SK-N-SH treated with all-trans-retinoic acid at 6 μM for 48 hours (cell line): ENCODE measurements at regions not wholly inside any gene's neighbourhood (a gene's known extent, or its start where the extent isn't known, plus 50 kb on each side); places are given as distances from the start of the nearest gene placed in this dataset.

ENCODE experiments used
- ATAC-seq: fragments of 200-7000 bp; cut with Tn5 transposase; 3 replicates; pipeline ENCODE4 v1.9.1; 2020; ENCODE audit warnings: mild to moderate bottlenecking, moderate library complexity
- ARNTL ChIP-seq: fragments of 450-650 bp; formaldehyde crosslinking; IDR thresholded peaks from 2 replicates; pipeline ENCODE4 v1.5.0; 2020; ENCODE audit warnings: low read depth, mild to moderate bottlenecking, moderate library complexity, borderline replicate concordance
- BACH2 ChIP-seq: fragments of 250-450 bp; sonication (Bioruptor Pico); IDR thresholded peaks from 2 replicates; pipeline ENCODE4 v1.9.0; 2021; ENCODE audit warnings: mild to moderate bottlenecking, borderline replicate concordance
- CREB5 ChIP-seq: fragments of 250-450 bp; sonication (Bioruptor Pico); IDR thresholded peaks from 2 replicates; pipeline ENCODE4 v1.5.1; 2020; ENCODE audit warnings: low read depth, mild to moderate bottlenecking, moderate library complexity
- CSDC2 ChIP-seq: fragments of 250-450 bp; sonication (Bioruptor Pico); IDR thresholded peaks from 2 replicates; pipeline ENCODE4 v1.5.0; 2020; ENCODE audit warnings: mild to moderate bottlenecking, moderate library complexity
- CSRNP3 ChIP-seq: fragments of 250-450 bp; sonication (Bioruptor Pico); IDR thresholded peaks from 2 replicates; pipeline ENCODE4 v1.5.1; 2021; ENCODE audit warnings: mild to moderate bottlenecking, moderate library complexity
- GLIS3 ChIP-seq: fragments of 250-450 bp; sonication (Bioruptor Pico); IDR thresholded peaks from 2 replicates; pipeline ENCODE4 v1.5.0; 2020; ENCODE audit warnings: mild to moderate bottlenecking, moderate library complexity
- ISL1 ChIP-seq: fragments of 250-450 bp; sonication (Bioruptor Pico); IDR thresholded peaks from 2 replicates; pipeline ENCODE4 v2.1.2; 2022; ENCODE audit warnings: mild to moderate bottlenecking, moderate library complexity
- OSR1 ChIP-seq: fragments of 250-450 bp; sonication (Bioruptor Pico); IDR thresholded peaks from 2 replicates; pipeline ENCODE4 v1.8.0; 2022; ENCODE audit warnings: moderate library complexity, mild to moderate bottlenecking, inconsistent platforms
- PPARA ChIP-seq: fragments of 250-450 bp; sonication (Bioruptor Pico); IDR thresholded peaks from 2 replicates; pipeline ENCODE4 v1.5.0; 2020; ENCODE audit warnings: mild to moderate bottlenecking, borderline replicate concordance
- RARB ChIP-seq: fragments of 250-450 bp; sonication (Bioruptor Pico); IDR thresholded peaks from 2 replicates; pipeline ENCODE4 v1.8.0; 2021; ENCODE audit warnings: mild to moderate bottlenecking, moderate library complexity
- TCF4 ChIP-seq: fragments of 250-450 bp; sonication (Bioruptor Pico); IDR thresholded peaks from 2 replicates; pipeline ENCODE4 v1.8.0; 2021; ENCODE audit warnings: mild to moderate bottlenecking, moderate library complexity, borderline replicate concordance
- TOX ChIP-seq: fragments of 250-450 bp; sonication (Bioruptor Pico); IDR thresholded peaks from 2 replicates; pipeline ENCODE4 v1.8.0; 2021; ENCODE audit warnings: mild to moderate bottlenecking, moderate library complexity, borderline replicate concordance
- ZFP3 ChIP-seq: fragments of 250-450 bp; sonication (Bioruptor Pico); IDR thresholded peaks from 2 replicates; pipeline ENCODE4 v1.5.0; 2020; ENCODE audit warnings: mild to moderate bottlenecking, moderate library complexity
- ZFP30 ChIP-seq: fragments of 450-650 bp; formaldehyde crosslinking; IDR thresholded peaks from 2 replicates; pipeline ENCODE4 v1.5.0; 2022; ENCODE audit warnings: mild to moderate bottlenecking, moderate library complexity
- ZNF565 ChIP-seq: fragments of 450-650 bp; formaldehyde crosslinking; conservative IDR thresholded peaks from 2 replicates; pipeline ENCODE4 v1.5.0; 2020; ENCODE audit warnings: low read depth, mild to moderate bottlenecking, moderate library complexity
- TF ChIP-seq, protein P1 (sequence below): fragments of 250-450 bp; sonication (Bioruptor Pico); IDR thresholded peaks from 2 replicates; pipeline ENCODE4 v1.8.0; 2020; ENCODE audit warnings: mild to moderate bottlenecking, moderate library complexity, borderline replicate concordance
- TF ChIP-seq, protein P2 (sequence below): fragments of 250-450 bp; sonication (Bioruptor Pico); IDR thresholded peaks from 2 replicates; pipeline ENCODE4 v1.5.0; 2020; ENCODE audit warnings: mild to moderate bottlenecking, moderate library complexity

DNA sequence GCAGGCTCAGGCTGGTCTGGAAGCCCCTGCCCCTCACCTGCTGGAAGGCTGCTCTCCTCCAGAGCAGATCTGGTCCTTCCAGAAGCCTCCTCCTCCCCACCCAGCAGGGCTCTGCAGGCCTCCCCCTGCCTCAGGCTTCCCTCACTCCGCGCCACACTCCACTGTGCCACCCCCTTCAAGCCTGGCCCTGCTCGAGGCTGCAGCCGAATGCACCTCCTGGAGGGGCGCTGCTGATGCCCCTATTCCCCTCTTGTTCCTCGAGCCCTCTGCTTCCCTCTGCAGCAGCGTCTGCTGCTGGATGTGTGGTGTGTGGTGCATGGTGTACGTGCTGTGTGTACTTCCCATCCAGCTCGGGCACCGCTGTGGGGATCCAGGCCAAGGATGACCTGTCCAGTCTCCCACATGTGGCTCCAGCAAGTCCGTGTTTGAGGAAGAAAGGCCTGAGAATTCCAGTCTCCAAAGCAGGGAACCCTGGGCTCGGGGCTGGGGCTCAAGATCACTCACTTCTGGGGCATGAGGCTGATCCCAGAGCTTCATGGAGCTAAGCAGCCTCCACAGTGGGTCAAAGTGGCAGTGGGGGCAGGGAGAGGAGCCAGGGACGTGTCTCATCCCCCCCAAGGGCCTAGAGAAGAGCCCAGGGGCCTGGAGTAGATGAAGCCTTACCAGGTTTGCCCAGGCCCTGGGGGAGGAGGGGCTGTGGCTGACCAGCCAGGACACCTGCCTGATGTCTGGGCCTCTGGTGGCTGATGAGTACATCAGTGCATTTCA lies 136.0 kb upstream of the C14orf180 start:
- ATAC-seq = no peak; the same call in 1 of the 3 replicates

DNA sequence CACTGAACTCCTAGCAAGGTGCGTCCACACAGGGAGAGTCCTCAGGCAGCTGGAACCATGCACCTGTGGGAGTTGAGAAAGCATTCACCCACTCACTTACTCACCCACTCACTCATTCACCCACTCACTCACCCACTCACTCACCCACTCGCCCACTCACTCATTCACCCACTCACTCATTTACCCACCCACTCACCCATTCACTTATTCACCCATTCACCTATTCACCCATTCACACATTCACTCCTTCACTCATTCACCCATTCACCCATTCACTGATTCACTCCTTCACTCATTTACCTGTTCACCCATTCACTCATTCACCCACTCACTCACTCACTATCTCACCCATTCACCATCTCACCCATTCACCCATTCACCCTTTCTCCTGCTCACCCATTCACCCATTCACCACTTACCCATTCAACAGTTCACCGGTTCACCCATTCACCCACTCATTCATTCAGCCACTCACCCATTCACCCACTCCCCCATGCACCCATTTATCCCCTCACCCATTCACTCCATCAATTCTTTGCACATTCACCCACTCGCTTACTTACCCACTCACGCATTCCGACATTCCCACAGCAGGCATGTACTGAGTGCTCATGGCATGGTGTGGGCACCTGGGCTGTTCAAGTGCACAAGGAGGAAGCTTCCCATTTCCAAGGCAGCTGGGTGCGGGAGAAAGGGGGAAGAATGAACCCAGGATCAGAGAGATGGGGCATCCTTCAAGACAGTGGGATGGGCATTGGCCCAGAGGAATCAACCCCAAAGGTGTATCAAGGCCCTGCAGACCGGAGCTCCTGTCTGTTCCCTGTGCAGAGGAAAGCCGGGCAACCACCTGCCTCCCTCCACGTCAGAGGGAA lies 135.2 kb upstream of the C14orf180 start:
- no peak for ATAC-seq
- TF ChIP-seq CSRNP3 = no peak
- no peak for TF ChIP-seq TCF4 (CRISPR knock-in tag)
- no peak for TF ChIP-seq ISL1 (CRISPR knock-in tag)
- TF ChIP-seq ZNF565 (CRISPR knock-in tag) = no peak
- TF ChIP-seq, protein P1, sequence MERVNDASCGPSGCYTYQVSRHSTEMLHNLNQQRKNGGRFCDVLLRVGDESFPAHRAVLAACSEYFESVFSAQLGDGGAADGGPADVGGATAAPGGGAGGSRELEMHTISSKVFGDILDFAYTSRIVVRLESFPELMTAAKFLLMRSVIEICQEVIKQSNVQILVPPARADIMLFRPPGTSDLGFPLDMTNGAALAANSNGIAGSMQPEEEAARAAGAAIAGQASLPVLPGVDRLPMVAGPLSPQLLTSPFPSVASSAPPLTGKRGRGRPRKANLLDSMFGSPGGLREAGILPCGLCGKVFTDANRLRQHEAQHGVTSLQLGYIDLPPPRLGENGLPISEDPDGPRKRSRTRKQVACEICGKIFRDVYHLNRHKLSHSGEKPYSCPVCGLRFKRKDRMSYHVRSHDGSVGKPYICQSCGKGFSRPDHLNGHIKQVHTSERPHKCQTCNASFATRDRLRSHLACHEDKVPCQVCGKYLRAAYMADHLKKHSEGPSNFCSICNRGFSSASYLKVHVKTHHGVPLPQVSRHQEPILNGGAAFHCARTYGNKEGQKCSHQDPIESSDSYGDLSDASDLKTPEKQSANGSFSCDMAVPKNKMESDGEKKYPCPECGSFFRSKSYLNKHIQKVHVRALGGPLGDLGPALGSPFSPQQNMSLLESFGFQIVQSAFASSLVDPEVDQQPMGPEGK (CRISPR knock-in tag) = no peak
- TF ChIP-seq, protein P2, sequence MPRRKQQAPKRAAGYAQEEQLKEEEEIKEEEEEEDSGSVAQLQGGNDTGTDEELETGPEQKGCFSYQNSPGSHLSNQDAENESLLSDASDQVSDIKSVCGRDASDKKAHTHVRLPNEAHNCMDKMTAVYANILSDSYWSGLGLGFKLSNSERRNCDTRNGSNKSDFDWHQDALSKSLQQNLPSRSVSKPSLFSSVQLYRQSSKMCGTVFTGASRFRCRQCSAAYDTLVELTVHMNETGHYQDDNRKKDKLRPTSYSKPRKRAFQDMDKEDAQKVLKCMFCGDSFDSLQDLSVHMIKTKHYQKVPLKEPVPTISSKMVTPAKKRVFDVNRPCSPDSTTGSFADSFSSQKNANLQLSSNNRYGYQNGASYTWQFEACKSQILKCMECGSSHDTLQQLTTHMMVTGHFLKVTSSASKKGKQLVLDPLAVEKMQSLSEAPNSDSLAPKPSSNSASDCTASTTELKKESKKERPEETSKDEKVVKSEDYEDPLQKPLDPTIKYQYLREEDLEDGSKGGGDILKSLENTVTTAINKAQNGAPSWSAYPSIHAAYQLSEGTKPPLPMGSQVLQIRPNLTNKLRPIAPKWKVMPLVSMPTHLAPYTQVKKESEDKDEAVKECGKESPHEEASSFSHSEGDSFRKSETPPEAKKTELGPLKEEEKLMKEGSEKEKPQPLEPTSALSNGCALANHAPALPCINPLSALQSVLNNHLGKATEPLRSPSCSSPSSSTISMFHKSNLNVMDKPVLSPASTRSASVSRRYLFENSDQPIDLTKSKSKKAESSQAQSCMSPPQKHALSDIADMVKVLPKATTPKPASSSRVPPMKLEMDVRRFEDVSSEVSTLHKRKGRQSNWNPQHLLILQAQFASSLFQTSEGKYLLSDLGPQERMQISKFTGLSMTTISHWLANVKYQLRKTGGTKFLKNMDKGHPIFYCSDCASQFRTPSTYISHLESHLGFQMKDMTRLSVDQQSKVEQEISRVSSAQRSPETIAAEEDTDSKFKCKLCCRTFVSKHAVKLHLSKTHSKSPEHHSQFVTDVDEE (CRISPR knock-in tag) = no peak
- no peak for TF ChIP-seq ZFP3 (CRISPR knock-in tag)
- TF ChIP-seq RARB (CRISPR knock-in tag) = no peak
- TF ChIP-seq OSR1 = no peak
- no peak for TF ChIP-seq ARNTL (CRISPR knock-in tag)

More for the DNA sequence above, 136.0 kb upstream of the C14orf180 start:
- TF ChIP-seq PPARA (CRISPR knock-in tag) (no peak), BACH2 (CRISPR knock-in tag) (no peak), ISL1 (CRISPR knock-in tag) (no peak), RARB (CRISPR knock-in tag) (no peak), CSDC2 (CRISPR knock-in tag) (no peak), TOX (no peak), ARNTL (CRISPR knock-in tag) (no peak), CREB5 (CRISPR knock-in tag) (no peak), ZFP30 (no peak), GLIS3 (no peak), CSRNP3 (no peak)
- TF ChIP-seq, protein P2 (CRISPR knock-in tag) = no peak
